ENCODE measurements at regions not wholly inside any gene's neighbourhood (a gene's known extent, or its start where the extent isn't known, plus 50 kb on each side); places are given as distances from the start of the nearest gene placed in this dataset.

DNA sequence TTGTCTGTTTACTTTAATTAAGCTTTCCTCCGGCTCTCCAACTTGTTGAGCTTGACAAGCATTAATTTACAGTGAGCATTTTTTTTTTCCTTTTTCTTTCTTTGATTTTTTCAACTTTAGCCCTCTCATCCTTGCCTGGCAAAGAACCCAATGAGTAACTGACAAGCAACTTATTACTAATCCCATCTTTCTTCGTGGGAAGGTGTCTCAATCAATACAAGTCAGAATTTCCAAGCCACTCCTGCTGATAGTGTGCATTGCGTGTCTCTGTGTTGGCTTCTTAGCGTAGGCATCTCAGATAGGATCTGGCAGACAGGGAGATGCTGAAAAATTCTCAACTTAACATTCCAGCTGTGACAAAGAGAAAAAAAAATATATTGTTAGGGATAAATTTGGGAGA is 527.7 kb upstream of the WWC1 start:
- no peak for DNase-seq (ENCODE audit: extremely low spot score)
- POLR2A ChIA-PET = no interaction called here
- TF ChIP-seq, protein P1, sequence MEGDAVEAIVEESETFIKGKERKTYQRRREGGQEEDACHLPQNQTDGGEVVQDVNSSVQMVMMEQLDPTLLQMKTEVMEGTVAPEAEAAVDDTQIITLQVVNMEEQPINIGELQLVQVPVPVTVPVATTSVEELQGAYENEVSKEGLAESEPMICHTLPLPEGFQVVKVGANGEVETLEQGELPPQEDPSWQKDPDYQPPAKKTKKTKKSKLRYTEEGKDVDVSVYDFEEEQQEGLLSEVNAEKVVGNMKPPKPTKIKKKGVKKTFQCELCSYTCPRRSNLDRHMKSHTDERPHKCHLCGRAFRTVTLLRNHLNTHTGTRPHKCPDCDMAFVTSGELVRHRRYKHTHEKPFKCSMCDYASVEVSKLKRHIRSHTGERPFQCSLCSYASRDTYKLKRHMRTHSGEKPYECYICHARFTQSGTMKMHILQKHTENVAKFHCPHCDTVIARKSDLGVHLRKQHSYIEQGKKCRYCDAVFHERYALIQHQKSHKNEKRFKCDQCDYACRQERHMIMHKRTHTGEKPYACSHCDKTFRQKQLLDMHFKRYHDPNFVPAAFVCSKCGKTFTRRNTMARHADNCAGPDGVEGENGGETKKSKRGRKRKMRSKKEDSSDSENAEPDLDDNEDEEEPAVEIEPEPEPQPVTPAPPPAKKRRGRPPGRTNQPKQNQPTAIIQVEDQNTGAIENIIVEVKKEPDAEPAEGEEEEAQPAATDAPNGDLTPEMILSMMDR (IDR thresholded peaks at IDR 0.05; ENCODE audit: control extremely low read depth, extremely low read depth, low read depth, missing control alignments) = no peak
- CTCF ChIA-PET = interaction anchor here (1.0 to 1.2 kb wide), 2 partner anchors 8 to 10 kb away, joined by 3 read pairs; no protein-coding TSS in a partner anchor

DNA sequence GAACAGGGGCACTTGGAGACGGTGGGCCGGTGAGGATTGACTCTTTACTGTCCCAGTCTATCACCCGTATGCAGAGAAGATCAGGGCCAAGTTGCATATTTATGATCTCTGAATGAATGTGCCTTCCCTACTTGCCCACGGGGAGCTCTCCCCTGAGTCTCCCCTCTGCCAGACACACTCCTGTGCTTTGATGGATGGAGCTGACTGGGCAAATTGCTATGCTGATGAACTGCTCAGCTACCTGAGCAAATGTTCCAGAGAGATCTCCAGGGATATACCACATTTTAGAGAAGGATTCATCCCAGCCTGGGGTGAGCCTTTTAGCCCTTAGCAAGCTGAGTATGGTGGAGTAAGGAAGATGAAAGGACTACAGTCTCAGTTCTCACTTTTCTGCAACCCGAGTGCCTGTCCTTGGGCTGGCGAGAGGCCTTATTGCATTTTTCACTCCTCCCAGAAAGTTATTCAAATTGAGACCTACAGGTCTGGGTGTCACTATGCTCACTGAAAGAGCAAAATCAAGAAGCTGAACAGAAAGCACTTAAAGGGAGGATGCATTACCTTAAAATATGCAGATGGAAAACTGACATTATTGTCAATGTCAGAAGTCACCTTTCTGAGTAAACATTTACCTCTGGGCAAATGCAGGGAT is 526.7 kb upstream of the WWC1 start:
- no peak for DNase-seq (ENCODE audit: extremely low spot score)
- ChIA-PET CTCF (interaction anchor here (1.0 kb wide), 1 partner anchor 9 kb away, joined by 3 read pairs; no protein-coding TSS in a partner anchor), POLR2A (no interaction called here)
- TF ChIP-seq, protein P1 (IDR thresholded peaks at IDR 0.05; ENCODE audit: control extremely low read depth, extremely low read depth, low read depth, missing control alignments) = no peak

DNA sequence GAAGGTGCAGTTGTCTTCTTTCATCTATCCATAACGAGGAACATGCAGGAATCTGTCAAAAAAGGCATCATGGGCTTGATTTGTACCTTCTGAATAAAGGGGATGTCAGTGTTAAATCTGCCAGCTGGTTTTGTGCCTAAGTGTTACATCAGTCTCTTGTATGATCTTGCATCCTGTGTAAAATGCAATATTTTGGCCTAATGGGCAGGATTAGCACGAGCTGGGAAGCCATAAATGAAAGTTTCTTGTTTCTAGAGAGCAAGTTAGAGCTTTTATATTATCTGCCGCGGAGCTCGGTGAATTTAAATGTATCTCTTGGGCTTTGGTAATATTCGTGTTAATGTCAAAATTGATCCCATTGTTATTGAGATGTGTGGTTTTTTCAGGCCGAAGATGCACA is 526.1 kb upstream of the WWC1 start:
- CTCF ChIA-PET = interaction anchor here (1.2 kb wide), 1 partner anchor 9 kb away, joined by 4 read pairs; no protein-coding TSS in a partner anchor
- no peak for DNase-seq (ENCODE audit: extremely low spot score)
- POLR2A ChIA-PET = no interaction called here
- TF ChIP-seq, protein P1 (IDR thresholded peaks at IDR 0.05; ENCODE audit: control extremely low read depth, extremely low read depth, low read depth, missing control alignments) = no peak

DNA sequence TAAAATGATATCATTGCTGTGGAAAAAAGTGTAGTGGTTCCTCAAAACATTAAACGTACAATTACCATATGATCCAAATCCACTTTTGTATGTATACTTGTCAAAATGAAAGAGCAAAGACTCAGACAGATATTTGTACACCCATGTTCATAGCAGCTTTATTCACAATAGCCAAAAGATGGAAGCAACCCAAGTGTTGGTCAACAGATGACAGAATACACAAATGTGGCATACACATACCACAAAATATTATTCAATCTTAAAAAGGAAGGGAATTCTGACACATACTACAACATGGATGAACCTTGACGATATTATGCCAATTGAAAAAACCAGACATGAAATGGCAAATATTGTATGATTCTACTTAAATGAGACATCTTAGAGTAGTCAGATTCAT is 524.5 kb upstream of the WWC1 start:
- ChIA-PET POLR2A (no interaction called here), CTCF (interaction anchor here (1.0 kb wide), 1 partner anchor 26 kb away, joined by 3 read pairs; no protein-coding TSS in a partner anchor)
- DNase-seq (ENCODE audit: extremely low spot score) = no peak
- TF ChIP-seq, protein P1 (IDR thresholded peaks at IDR 0.05; ENCODE audit: control extremely low read depth, extremely low read depth, low read depth, missing control alignments) = no peak

DNA sequence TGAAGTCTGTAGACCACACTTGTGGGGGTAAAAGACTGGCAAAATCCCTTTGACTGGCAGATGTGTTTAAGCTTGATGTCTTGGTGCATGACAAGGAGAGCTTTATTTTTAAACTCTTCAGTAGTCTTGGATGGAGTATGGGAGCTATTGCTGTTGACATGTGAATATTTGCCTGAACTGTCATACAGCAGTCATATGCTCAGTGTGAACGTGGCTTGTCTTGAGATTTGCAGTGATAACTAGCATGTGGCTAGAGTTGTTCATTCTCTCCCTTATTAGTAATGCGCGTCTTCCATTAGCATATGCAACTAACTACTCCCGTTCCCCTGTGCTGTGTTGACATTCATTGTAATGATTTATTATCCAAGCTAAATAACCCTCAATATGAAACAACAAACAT is 523.6 kb upstream of the WWC1 start:
- DNase-seq (ENCODE audit: extremely low spot score) = no peak
- TF ChIP-seq, protein P1 (IDR thresholded peaks at IDR 0.05; ENCODE audit: control extremely low read depth, extremely low read depth, low read depth, missing control alignments) = no peak
- ChIA-PET CTCF (no interaction called here), POLR2A (no interaction called here)

DNA sequence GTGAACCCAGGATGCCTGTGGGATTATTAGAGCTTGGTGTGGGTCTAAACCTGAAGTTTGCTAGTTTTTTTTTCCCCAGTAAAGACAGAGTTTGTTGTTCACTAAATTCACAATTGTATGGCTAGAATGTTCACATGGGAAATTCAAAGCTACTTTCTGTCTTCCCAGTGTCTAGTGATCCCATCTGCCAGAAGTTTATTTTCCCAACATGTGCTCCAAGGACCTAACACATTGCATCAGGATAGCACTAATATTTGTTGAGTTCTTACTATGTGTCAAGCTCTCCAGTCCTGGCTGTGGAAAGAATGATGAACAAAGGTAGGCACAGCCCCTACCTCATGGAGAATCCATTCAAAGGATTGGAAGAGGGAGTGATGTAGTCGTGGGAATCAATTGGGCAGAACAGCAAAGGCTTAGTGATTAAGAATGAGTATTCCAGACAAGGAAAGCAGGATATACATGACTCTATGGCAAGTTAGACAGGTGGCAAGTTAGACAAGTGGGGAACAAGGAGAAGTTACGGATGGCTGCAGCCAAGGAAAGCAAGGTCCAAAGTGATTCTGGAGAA is 521.5 kb upstream of the WWC1 start:
- TF ChIP-seq, protein P1 (IDR thresholded peaks at IDR 0.05; ENCODE audit: control extremely low read depth, extremely low read depth, low read depth, missing control alignments) = no peak
- no peak for DNase-seq (ENCODE audit: extremely low spot score)
- POLR2A ChIA-PET = no interaction called here
- CTCF ChIA-PET = interaction anchor here (0.9 kb wide), 1 partner anchor 10 kb away, joined by 3 read pairs; no protein-coding TSS in a partner anchor

All from GM10248 (cell line).